ENCODE measurements at regions not wholly inside any gene's neighbourhood (a gene's known extent, or its start where the extent isn't known, plus 50 kb on each side); places are given as distances from the start of the nearest gene placed in this dataset.
"Not testable (repeated sequence)": the region's sequence is repeated elsewhere in the genome, so short reads cannot be mapped to it uniquely, and the experiment has no call there.

- DNase-seq (ENCODE audit: low spot score), result no peak
- CTCF ChIA-PET, result interaction anchor here (0.5 to 0.6 kb wide), 2 partner anchors 11 to 109 kb away, joined by 3 to 4 read pairs; no protein-coding TSS in a partner anchor
- POLR2A ChIA-PET (ENCODE audit: low non-redundant PET), result no interaction called here
- TF ChIP-seq CTCF (conservative IDR thresholded peaks at IDR 0.05; ENCODE audit: low read depth), result no peak
- H3K27ac ChIP-seq, result no peak overlapping the region
These were observed 323.7 kb upstream of the FAM78B start for GRCh38 chr1:166490437-166490991.

GRCh38 chr1:166493765-166494164 lies 327.0 kb upstream of the FAM78B start:
- POLR2A ChIA-PET (ENCODE audit: low non-redundant PET); CTCF ChIA-PET; H3K27ac ChIP-seq; DNase-seq (ENCODE audit: low spot score): not testable (repeated sequence)

- no peak for TF ChIP-seq CTCF (conservative IDR thresholded peaks at IDR 0.05; ENCODE audit: low read depth)
- CTCF ChIA-PET, result interaction anchor here (1.4 kb wide), 1 partner anchor 28 kb away, joined by 4 read pairs; no protein-coding TSS in a partner anchor
- no peak overlapping the region for H3K27ac ChIP-seq
- DNase-seq (ENCODE audit: low spot score), result no peak
- POLR2A ChIA-PET (ENCODE audit: low non-redundant PET), result no interaction called here
These were observed 331.9 kb upstream of the POGK start for GRCh38 chr1:166507347-166507746.

- no peak overlapping the region for H3K27ac ChIP-seq
- DNase-seq (ENCODE audit: low spot score), result no peak
- POLR2A ChIA-PET (ENCODE audit: low non-redundant PET), result no interaction called here
- no peak for TF ChIP-seq CTCF (conservative IDR thresholded peaks at IDR 0.05; ENCODE audit: low read depth)
- CTCF ChIA-PET, result interaction anchor here (0.5 kb wide), 1 partner anchor 89 kb away, joined by 3 read pairs; no protein-coding TSS in a partner anchor
These were observed 327.5 kb upstream of the POGK start for GRCh38 chr1:166511761-166512160.

GRCh38 chr1:166514067-166514466 lies 325.2 kb upstream of the POGK start:
- no peak for DNase-seq (ENCODE audit: low spot score)
- H3K27ac ChIP-seq, result no peak overlapping the region
- CTCF ChIA-PET, result no interaction called here
- POLR2A ChIA-PET (ENCODE audit: low non-redundant PET), result no interaction called here
- no peak for TF ChIP-seq CTCF (conservative IDR thresholded peaks at IDR 0.05; ENCODE audit: low read depth)

- no peak for TF ChIP-seq CTCF (conservative IDR thresholded peaks at IDR 0.05; ENCODE audit: low read depth)
- DNase-seq (ENCODE audit: low spot score), result no peak
- no peak overlapping the region for H3K27ac ChIP-seq
- ChIA-PET POLR2A (ENCODE audit: low non-redundant PET) (no interaction called here), CTCF (interaction anchor here (0.6 to 0.9 kb wide), 3 partner anchors 286 to 1392 kb away, joined by 3 to 6 read pairs (median 3); no protein-coding TSS in a partner anchor)
These were observed 311.5 kb upstream of the POGK start for GRCh38 chr1:166527752-166528151.

GRCh38 chr1:166538646-166539045 lies 300.6 kb upstream of the POGK start:
- POLR2A ChIA-PET (ENCODE audit: low non-redundant PET), result no interaction called here
- TF ChIP-seq CTCF (conservative IDR thresholded peaks at IDR 0.05; ENCODE audit: low read depth), result no peak
- no peak overlapping the region for H3K27ac ChIP-seq
- no peak for DNase-seq (ENCODE audit: low spot score)
- CTCF ChIA-PET, result interaction anchor here (0.7 kb wide), 1 partner anchor 521 kb away, joined by 5 read pairs; no protein-coding TSS in a partner anchor

Data from RWPE1 (cell line).